RWPE2 (cell line): ENCODE measurements at regions not wholly inside any gene's neighbourhood (a gene's known extent, or its start where the extent isn't known, plus 50 kb on each side); places are given as distances from the start of the nearest gene placed in this dataset.

ENCODE experiments used
- ATAC-seq: fragments of 200-7000 bp; cut with Tn5 transposase; 3 replicates; pipeline ENCODE4 v1.9.1; 2021; ENCODE audit warnings: low read depth
- DNase-seq: peaks from one replicate; pipeline ENCODE4 v3.0.0-alpha.2; 2020; ENCODE audit warnings: low spot score
- H3K27ac ChIP-seq: fragments of 450-650 bp; 2 replicates; pipeline ENCODE4 v1.5.1; 2017; ENCODE audit warnings: mild to moderate bottlenecking; ENCODE audit not compliant: poor library complexity, severe bottlenecking
- H3K27me3 ChIP-seq: fragments of 250-450 bp; sonication (Bioruptor Pico); 2 replicates; pipeline ENCODE4 v1.5.1; 2021; ENCODE audit warnings: mild to moderate bottlenecking, moderate library complexity; ENCODE audit not compliant: insufficient read depth, poor library complexity, severe bottlenecking
- H3K36me3 ChIP-seq: fragments of 250-450 bp; sonication (Bioruptor Pico); 2 replicates; pipeline ENCODE4 v1.5.1; 2020; ENCODE audit warnings: low read depth, mild to moderate bottlenecking, moderate library complexity
- H3K4me1 ChIP-seq: fragments of 250-450 bp; sonication (Bioruptor Pico); 2 replicates; pipeline ENCODE4 v1.5.1; 2021; ENCODE audit warnings: mild to moderate bottlenecking, moderate library complexity; ENCODE audit not compliant: insufficient read depth, poor library complexity, severe bottlenecking
- H3K4me3 ChIP-seq: fragments of 250-450 bp; sonication (Bioruptor Pico); 2 replicates; pipeline ENCODE4 v1.5.1; 2021; ENCODE audit warnings: mild to moderate bottlenecking, moderate library complexity; ENCODE audit not compliant: severe bottlenecking
- H3K9me3 ChIP-seq: fragments of 250-450 bp; sonication (Bioruptor Pico); 2 replicates; pipeline ENCODE4 v1.5.1; 2021; ENCODE audit warnings: mild to moderate bottlenecking, moderate library complexity; ENCODE audit not compliant: severe bottlenecking
- TF ChIP-seq, protein P1 (sequence below): fragments of 450-650 bp; IDR thresholded peaks from one replicate; pipeline ENCODE4 v1.5.1; 2017; ENCODE audit warnings: mild to moderate bottlenecking, moderate library complexity; ENCODE audit not compliant: poor library complexity, severe bottlenecking

DNA sequence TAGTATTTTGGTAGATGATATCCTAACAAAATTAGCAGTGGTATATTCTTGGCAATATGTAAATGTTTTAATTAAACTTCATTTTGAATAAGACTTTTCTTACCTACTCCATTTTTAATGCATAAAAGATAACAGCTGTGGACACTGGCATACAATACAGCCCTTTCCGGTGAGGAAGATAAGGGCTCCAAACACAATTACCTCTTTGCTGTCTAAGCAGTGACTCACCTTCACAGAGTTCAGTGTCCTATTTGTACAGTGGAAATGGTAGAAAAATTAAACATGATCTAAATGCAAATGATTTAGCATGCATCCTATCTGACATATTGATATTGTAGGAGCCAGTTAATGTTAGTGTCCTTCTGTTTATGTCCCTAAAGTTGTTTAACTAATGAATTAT lies 969.4 kb downstream of the PLOD2 start:
- TF ChIP-seq, protein P1, sequence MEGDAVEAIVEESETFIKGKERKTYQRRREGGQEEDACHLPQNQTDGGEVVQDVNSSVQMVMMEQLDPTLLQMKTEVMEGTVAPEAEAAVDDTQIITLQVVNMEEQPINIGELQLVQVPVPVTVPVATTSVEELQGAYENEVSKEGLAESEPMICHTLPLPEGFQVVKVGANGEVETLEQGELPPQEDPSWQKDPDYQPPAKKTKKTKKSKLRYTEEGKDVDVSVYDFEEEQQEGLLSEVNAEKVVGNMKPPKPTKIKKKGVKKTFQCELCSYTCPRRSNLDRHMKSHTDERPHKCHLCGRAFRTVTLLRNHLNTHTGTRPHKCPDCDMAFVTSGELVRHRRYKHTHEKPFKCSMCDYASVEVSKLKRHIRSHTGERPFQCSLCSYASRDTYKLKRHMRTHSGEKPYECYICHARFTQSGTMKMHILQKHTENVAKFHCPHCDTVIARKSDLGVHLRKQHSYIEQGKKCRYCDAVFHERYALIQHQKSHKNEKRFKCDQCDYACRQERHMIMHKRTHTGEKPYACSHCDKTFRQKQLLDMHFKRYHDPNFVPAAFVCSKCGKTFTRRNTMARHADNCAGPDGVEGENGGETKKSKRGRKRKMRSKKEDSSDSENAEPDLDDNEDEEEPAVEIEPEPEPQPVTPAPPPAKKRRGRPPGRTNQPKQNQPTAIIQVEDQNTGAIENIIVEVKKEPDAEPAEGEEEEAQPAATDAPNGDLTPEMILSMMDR: no peak
- H3K27ac ChIP-seq: no peak overlapping the region

DNA sequence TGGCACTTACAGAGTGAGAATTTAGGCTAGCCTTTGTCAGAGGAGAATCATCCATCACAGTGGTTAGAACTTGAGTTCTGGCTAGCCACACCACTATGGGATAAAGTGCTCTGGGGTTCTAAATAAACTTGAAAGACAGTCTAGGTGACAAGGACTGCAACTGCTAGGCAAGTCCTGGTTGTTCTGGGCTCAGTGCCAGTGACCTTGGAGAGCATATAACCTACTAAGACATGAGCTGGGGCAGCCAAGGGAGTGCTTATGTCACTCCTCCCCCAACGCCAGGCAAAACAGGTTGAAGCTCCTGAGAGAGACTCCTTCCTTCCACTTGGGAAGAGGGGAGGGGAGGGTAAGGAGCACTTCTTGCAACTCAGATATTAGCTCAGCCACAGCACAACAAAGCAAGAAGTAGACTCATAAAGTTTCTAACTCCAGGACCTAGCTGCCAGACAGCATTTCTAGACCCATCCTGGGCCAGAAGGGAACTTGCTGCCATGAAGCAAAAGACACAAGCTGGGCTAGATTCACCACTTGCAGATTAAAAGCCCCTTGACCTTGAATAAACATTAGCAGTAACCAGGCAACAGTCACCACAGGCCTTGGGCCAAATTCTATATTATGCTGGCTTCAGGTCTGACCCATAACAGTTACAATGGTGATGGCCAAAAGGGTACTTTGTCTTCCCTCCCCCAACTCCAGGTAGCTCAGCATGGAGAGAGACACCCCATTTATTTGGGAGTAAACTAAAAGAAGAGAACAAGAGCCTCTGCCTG lies 963.7 kb downstream of the PLOD2 start:
- TF ChIP-seq, protein P1: no peak
- Histone ChIP-seq H3K36me3 (no peaks in the 10 kb centered on the region), H3K9me3 (peaks cover 3% of the 10 kb centered on the region), H3K27ac (no peak overlapping the region), H3K4me1 (no peaks in the 10 kb centered on the region), H3K4me3 (no peak overlapping the region), H3K27me3 (no peaks in the 10 kb centered on the region)
- ATAC-seq (no peak), DNase-seq (peak; percentile 24)

More for the DNA sequence above, 969.4 kb downstream of the PLOD2 start:
- Histone ChIP-seq H3K27me3 (no peaks in the 10 kb centered on the region), H3K4me1 (no peaks in the 10 kb centered on the region), H3K36me3 (no peaks in the 10 kb centered on the region), H3K9me3 (no peaks in the 10 kb centered on the region), H3K4me3 (no peak overlapping the region)
- DNase-seq (no peak), ATAC-seq (peak; percentile 80; the same call in 2 of the 3 replicates)

DNA sequence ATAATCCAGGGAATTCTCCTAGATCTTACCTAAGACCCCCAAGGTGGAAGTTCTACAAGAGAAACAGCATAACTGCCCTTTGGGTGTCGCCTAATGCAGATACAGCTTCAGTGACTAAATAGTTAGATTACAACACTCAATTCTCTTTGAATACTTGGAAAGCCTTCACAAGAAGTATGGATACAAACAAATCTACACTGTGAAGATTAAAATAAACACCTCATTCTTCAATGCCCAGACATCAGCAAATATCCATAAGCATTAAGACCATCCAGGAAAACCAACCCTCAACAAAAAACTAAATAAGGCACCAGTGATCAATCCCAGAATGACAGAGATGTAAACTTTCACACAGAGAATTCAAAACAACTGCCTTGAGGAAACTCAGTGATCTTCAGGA lies 963.2 kb downstream of the PLOD2 start:
- H3K4me1 ChIP-seq: no peaks in the 10 kb centered on the region
- ATAC-seq (no peak), DNase-seq (no peak)
- H3K4me3 ChIP-seq: no peak overlapping the region
- H3K27ac ChIP-seq: no peak overlapping the region
- no peaks in the 10 kb centered on the region for H3K27me3 ChIP-seq
- H3K9me3 ChIP-seq: peaks cover 3% of the 10 kb centered on the region
- TF ChIP-seq, protein P1: no peak
- H3K36me3 ChIP-seq: no peaks in the 10 kb centered on the region

DNA sequence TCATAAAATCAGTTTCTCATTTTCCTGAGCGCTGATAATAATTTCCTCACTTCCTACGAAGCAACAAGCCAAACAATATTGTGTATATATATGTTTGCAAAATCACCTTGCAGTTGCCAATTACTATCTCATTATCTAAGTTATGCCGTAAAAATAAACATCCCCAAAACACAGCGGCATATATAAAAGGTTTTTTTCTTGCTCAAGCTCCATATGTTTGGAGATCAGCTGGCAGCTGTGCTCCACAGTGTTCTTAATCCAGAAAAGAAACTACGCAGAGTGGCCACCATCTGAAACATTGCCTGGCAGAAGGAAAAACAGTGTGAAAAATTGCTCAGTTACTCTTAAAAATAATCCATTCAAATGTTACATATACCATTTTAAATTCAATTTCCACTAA lies 951.4 kb downstream of the PLOD2 start:
- Histone ChIP-seq H3K36me3 (no peaks in the 10 kb centered on the region), H3K4me3 (no peak overlapping the region), H3K9me3 (no peaks in the 10 kb centered on the region), H3K27me3 (peaks cover 2% of the 10 kb centered on the region), H3K4me1 (no peaks in the 10 kb centered on the region), H3K27ac (no peak overlapping the region)
- no peak for DNase-seq
- TF ChIP-seq, protein P1: no peak
- ATAC-seq: no peak
